Left lung (tissue), 4 donors: ENCODE measurements at regions not wholly inside any gene's neighbourhood (a gene's known extent, or its start where the extent isn't known, plus 50 kb on each side); places are given as distances from the start of the nearest gene placed in this dataset.

Source experiments
- ATAC-seq: fragments of 200-7000 bp; cut with Tn5 transposase; one replicate; pipeline ENCODE4 v1.9.1; 2020; ENCODE audit warnings: moderate library complexity
- DNase-seq, 4 donors: peaks; one replicate each; pipeline ENCODE4 v3.0.0-alpha.2; 2013 to 2020
- H3K27ac ChIP-seq, 2 donors: fragments of 200-600 bp; sonication (generic) in 1 of 2; one replicate each; pipeline versions ENCODE4 v1.5.0 to v1.8.0; 2020 to 2021
- H3K27me3 ChIP-seq, 2 donors: fragments of 200-600 bp; sonication (generic) in 1 of 2; one replicate each; pipeline versions ENCODE4 v1.5.0 to v1.8.0; 2020 to 2021
- H3K36me3 ChIP-seq, 2 donors: fragments of 200-600 bp; sonication (generic) in 1 of 2; one replicate each; pipeline versions ENCODE4 v1.5.0 to v1.8.0; 2020 to 2021
- H3K4me1 ChIP-seq, 2 donors: fragments of 200-600 bp; one replicate each; pipeline ENCODE4 v1.8.0; 2021
- H3K4me3 ChIP-seq, 2 donors: fragments of 200-600 bp; sonication (generic) in 1 of 2; one replicate each; pipeline versions ENCODE4 v1.5.0 to v1.8.0; 2020 to 2021; ENCODE audit warnings: mild to moderate bottlenecking in 1 of 2
- H3K9me3 ChIP-seq, 2 donors: fragments of 200-600 bp; sonication (generic) in 1 of 2; one replicate each; pipeline versions ENCODE4 v1.5.0 to v1.8.0; 2020 to 2021
- CTCF ChIP-seq, 2 donors: fragments of 200-600 bp; sonication (generic) in 1 of 2; IDR thresholded peaks; one replicate each; pipeline versions ENCODE4 v1.5.0 to v1.8.0; 2021; ENCODE audit warnings: antibody characterized with exemption in 2 of 2
- intact Hi-C, 2 donors: fragments of 100-400 bp; cut with DNase I; formaldehyde crosslinking; loops; one replicate each; pipeline versions ENCODE4 v1.11.2 to v1.14.2; 2022
- donor health status: DM: no; HTN: yes; CAD: no.
- donor health status: DM: no; HTN: no; CAD: no.

- Histone ChIP-seq H3K4me3 (no peak overlapping the region), H3K27ac (no peak overlapping the region), H3K27me3 (no peaks in the 10 kb centered on the region), H3K4me1 (no peaks in the 10 kb centered on the region), H3K36me3 (no peaks in the 10 kb centered on the region), H3K9me3 (peaks cover 0 to 4% of the 10 kb centered on the region in 2 donors)
- intact Hi-C loops: no loop called here
- ATAC-seq (no peak), DNase-seq (no peak)
- no peak for TF ChIP-seq CTCF (IDR thresholded peaks at IDR 0.05)
Observed at GRCh38 chr1:79113836-79114235, 107.3 kb upstream of the ADGRL4 start.

- intact Hi-C loops: no loop called here
- Histone ChIP-seq H3K4me1 (no peaks in the 10 kb centered on the region), H3K27me3 (no peaks in the 10 kb centered on the region), H3K9me3 (peaks cover 0 to 4% of the 10 kb centered on the region in 2 donors), H3K4me3 (no peak overlapping the region), H3K36me3 (no peaks in the 10 kb centered on the region), H3K27ac (no peak overlapping the region)
- no peak for TF ChIP-seq CTCF (IDR thresholded peaks at IDR 0.05)
- ATAC-seq (no peak), DNase-seq (no peak)
Observed at GRCh38 chr1:79110749-79111148, 104.2 kb upstream of the ADGRL4 start.

- no peak for ATAC-seq
- Histone ChIP-seq H3K9me3 (peaks cover 0 to 4% of the 10 kb centered on the region in 2 donors), H3K4me3 (no peak overlapping the region), H3K27me3 (no peaks in the 10 kb centered on the region), H3K36me3 (no peaks in the 10 kb centered on the region), H3K27ac (no peak overlapping the region), H3K4me1 (no peaks in the 10 kb centered on the region)
- DNase-seq: no peak
- no peak for TF ChIP-seq CTCF (IDR thresholded peaks at IDR 0.05)
- intact Hi-C loops: no loop called here
Observed at GRCh38 chr1:79109445-79109844, 102.9 kb upstream of the ADGRL4 start.

- Histone ChIP-seq H3K4me1 (no peaks in the 10 kb centered on the region), H3K36me3 (no peaks in the 10 kb centered on the region), H3K27ac (no peak overlapping the region), H3K27me3 (no peaks in the 10 kb centered on the region), H3K9me3 (peaks cover 0 to 4% of the 10 kb centered on the region in 2 donors), H3K4me3 (no peak overlapping the region)
- no peak for TF ChIP-seq CTCF (IDR thresholded peaks at IDR 0.05)
- DNase-seq: no peak
- ATAC-seq: no peak
- intact Hi-C loops: no loop called here
Observed at GRCh38 chr1:79105500-79105899, 99.0 kb upstream of the ADGRL4 start.

- H3K36me3 ChIP-seq: no peaks in the 10 kb centered on the region
- ATAC-seq: no peak
- intact Hi-C loops: no loop called here
- no peaks in the 10 kb centered on the region for H3K4me1 ChIP-seq
- H3K27ac ChIP-seq: no peak overlapping the region
- no peak overlapping the region for H3K4me3 ChIP-seq
- no peak for TF ChIP-seq CTCF (IDR thresholded peaks at IDR 0.05)
- no peak for DNase-seq
- H3K9me3 ChIP-seq: peaks cover 0 to 3% of the 10 kb centered on the region in 2 donors
- no peaks in the 10 kb centered on the region for H3K27me3 ChIP-seq
Observed at GRCh38 chr1:79104617-79105016, 98.1 kb upstream of the ADGRL4 start.
